ENCODE measurements at regions not wholly inside any gene's neighbourhood (a gene's known extent, or its start where the extent isn't known, plus 50 kb on each side); places are given as distances from the start of the nearest gene placed in this dataset.

GRCh38 chr11:91825777-91826176 is 398.8 kb upstream of the FAT3 start:
- peaks cover 4% of the 10 kb centered on the region in 2 donors for H3K9me3 Mint-ChIP-seq
- no peak overlapping the region for H3K27ac Mint-ChIP-seq
- H3K36me3 Mint-ChIP-seq (ENCODE audit: insufficient read depth in 2 of 2) = no peaks in the 10 kb centered on the region
- DNase-seq = no peak
- H3K27me3 Mint-ChIP-seq (ENCODE audit: low read depth) = no peaks in the 10 kb centered on the region
- H3K4me1 Mint-ChIP-seq (ENCODE audit: low read depth) = no peaks in the 10 kb centered on the region
- H3K4me3 Mint-ChIP-seq = no peak overlapping the region
- no peak for ATAC-seq (replicated peaks in 1 of 2)

- Mint-ChIP-seq H3K4me3 (no peak overlapping the region), H3K27ac (no peak overlapping the region), H3K27me3 (ENCODE audit: low read depth) (no peaks in the 10 kb centered on the region), H3K9me3 (peaks cover 0 to 2% of the 10 kb centered on the region in 2 donors), H3K36me3 (ENCODE audit: insufficient read depth in 2 of 2) (no peaks in the 10 kb centered on the region), H3K4me1 (ENCODE audit: low read depth) (no peaks in the 10 kb centered on the region)
- no peak for DNase-seq
- ATAC-seq (replicated peaks in 1 of 2) = no peak
These were observed 401.3 kb upstream of the FAT3 start for GRCh38 chr11:91823252-91823830.

GRCh38 chr11:91822805-91823204 is 401.8 kb upstream of the FAT3 start:
- Mint-ChIP-seq H3K4me3 (no peak overlapping the region), H3K27ac (no peak overlapping the region), H3K9me3 (peaks cover 2% of the 10 kb centered on the region in 2 donors), H3K27me3 (ENCODE audit: low read depth) (no peaks in the 10 kb centered on the region), H3K4me1 (ENCODE audit: low read depth) (no peaks in the 10 kb centered on the region), H3K36me3 (ENCODE audit: insufficient read depth in 2 of 2) (no peaks in the 10 kb centered on the region)
- ATAC-seq (replicated peaks in 1 of 2) (no peak), DNase-seq (no peak)

- H3K4me1 Mint-ChIP-seq (ENCODE audit: low read depth) = no peaks in the 10 kb centered on the region
- H3K27me3 Mint-ChIP-seq (ENCODE audit: low read depth) = no peaks in the 10 kb centered on the region
- H3K36me3 Mint-ChIP-seq (ENCODE audit: insufficient read depth in 2 of 2) = no peaks in the 10 kb centered on the region
- no peak overlapping the region for H3K27ac Mint-ChIP-seq
- H3K4me3 Mint-ChIP-seq = no peak overlapping the region
- ATAC-seq (replicated peaks in 1 of 2) (no peak), DNase-seq (no peak)
- peaks cover 2% of the 10 kb centered on the region in 2 donors for H3K9me3 Mint-ChIP-seq
These were observed 403.9 kb upstream of the FAT3 start for GRCh38 chr11:91820709-91821108.

- no peak overlapping the region for H3K27ac Mint-ChIP-seq
- H3K9me3 Mint-ChIP-seq = peaks cover 0 to 2% of the 10 kb centered on the region in 2 donors
- ATAC-seq (replicated peaks in 1 of 2) (no peak), DNase-seq (no peak)
- H3K36me3 Mint-ChIP-seq (ENCODE audit: insufficient read depth in 2 of 2) = no peaks in the 10 kb centered on the region
- H3K4me3 Mint-ChIP-seq = no peak overlapping the region
- no peaks in the 10 kb centered on the region for H3K4me1 Mint-ChIP-seq (ENCODE audit: low read depth)
- H3K27me3 Mint-ChIP-seq (ENCODE audit: low read depth) = no peaks in the 10 kb centered on the region
These were observed 404.8 kb upstream of the FAT3 start for GRCh38 chr11:91819777-91820176.

GRCh38 chr11:91819195-91819594 is 405.4 kb upstream of the FAT3 start:
- DNase-seq (no peak), ATAC-seq (replicated peaks in 1 of 2) (no peak)
- Mint-ChIP-seq H3K9me3 (peaks cover 0 to 2% of the 10 kb centered on the region in 2 donors), H3K27ac (no peak overlapping the region), H3K4me3 (no peak overlapping the region), H3K27me3 (ENCODE audit: low read depth) (no peaks in the 10 kb centered on the region), H3K36me3 (ENCODE audit: insufficient read depth in 2 of 2) (no peaks in the 10 kb centered on the region), H3K4me1 (ENCODE audit: low read depth) (no peaks in the 10 kb centered on the region)

GRCh38 chr11:91817996-91818395 is 406.6 kb upstream of the FAT3 start:
- H3K9me3 Mint-ChIP-seq = peaks cover 0 to 2% of the 10 kb centered on the region in 2 donors
- no peak for DNase-seq
- no peak for ATAC-seq (replicated peaks in 1 of 2)
- no peak overlapping the region for H3K27ac Mint-ChIP-seq
- no peak overlapping the region for H3K4me3 Mint-ChIP-seq
- H3K4me1 Mint-ChIP-seq (ENCODE audit: low read depth) = no peaks in the 10 kb centered on the region
- H3K36me3 Mint-ChIP-seq (ENCODE audit: insufficient read depth in 2 of 2) = no peaks in the 10 kb centered on the region
- H3K27me3 Mint-ChIP-seq (ENCODE audit: low read depth) = no peaks in the 10 kb centered on the region

- no peaks in the 10 kb centered on the region for H3K36me3 Mint-ChIP-seq (ENCODE audit: insufficient read depth in 2 of 2)
- ATAC-seq (replicated peaks in 1 of 2) (no peak), DNase-seq (no peak)
- H3K27me3 Mint-ChIP-seq (ENCODE audit: low read depth) = no peaks in the 10 kb centered on the region
- no peaks in the 10 kb centered on the region for H3K4me1 Mint-ChIP-seq (ENCODE audit: low read depth)
- H3K27ac Mint-ChIP-seq = no peak overlapping the region
- peaks cover 8% of the 10 kb centered on the region in 2 donors for H3K9me3 Mint-ChIP-seq
- no peak overlapping the region for H3K4me3 Mint-ChIP-seq
These were observed 411.4 kb upstream of the FAT3 start for GRCh38 chr11:91813263-91813662.

- no peak overlapping the region for H3K4me3 Mint-ChIP-seq
- no peaks in the 10 kb centered on the region for H3K4me1 Mint-ChIP-seq (ENCODE audit: low read depth)
- H3K36me3 Mint-ChIP-seq (ENCODE audit: insufficient read depth in 2 of 2) = no peaks in the 10 kb centered on the region
- no peak for ATAC-seq (replicated peaks in 1 of 2)
- DNase-seq = no peak
- H3K27ac Mint-ChIP-seq = no peak overlapping the region
- H3K27me3 Mint-ChIP-seq (ENCODE audit: low read depth) = no peaks in the 10 kb centered on the region
- H3K9me3 Mint-ChIP-seq = peaks cover 10 to 12% of the 10 kb centered on the region in 2 donors
These were observed 413.7 kb upstream of the FAT3 start for GRCh38 chr11:91810871-91811270.

- no peak overlapping the region for H3K27ac Mint-ChIP-seq
- ATAC-seq (replicated peaks in 1 of 2) = no peak
- H3K27me3 Mint-ChIP-seq (ENCODE audit: low read depth) = no peaks in the 10 kb centered on the region
These were observed 419.3 kb upstream of the FAT3 start for GRCh38 chr11:91805293-91805692.

GRCh38 chr11:91804042-91804441 is 420.6 kb upstream of the FAT3 start:
- Mint-ChIP-seq H3K4me3 (no peak overlapping the region), H3K27ac (no peak overlapping the region), H3K9me3 (peaks cover 6 to 7% of the 10 kb centered on the region in 2 donors), H3K4me1 (ENCODE audit: low read depth) (no peaks in the 10 kb centered on the region), H3K36me3 (ENCODE audit: insufficient read depth in 2 of 2) (no peaks in the 10 kb centered on the region), H3K27me3 (ENCODE audit: low read depth) (no peaks in the 10 kb centered on the region)
- DNase-seq = no peak
- no peak for ATAC-seq (replicated peaks in 1 of 2)

More at GRCh38 chr11:91805293-91805692, 419.3 kb upstream of the FAT3 start:
- no peak overlapping the region for H3K4me3 Mint-ChIP-seq
- H3K4me1 Mint-ChIP-seq (ENCODE audit: low read depth) = no peaks in the 10 kb centered on the region
- H3K36me3 Mint-ChIP-seq (ENCODE audit: insufficient read depth in 2 of 2) = no peaks in the 10 kb centered on the region
- peaks cover 9 to 10% of the 10 kb centered on the region in 2 donors for H3K9me3 Mint-ChIP-seq
- DNase-seq = no peak

GRCh38 chr11:91802475-91802874 is 422.1 kb upstream of the FAT3 start:
- ATAC-seq (replicated peaks in 1 of 2) = no peak
- Mint-ChIP-seq H3K4me1 (ENCODE audit: low read depth) (no peaks in the 10 kb centered on the region), H3K9me3 (peaks cover 3 to 5% of the 10 kb centered on the region in 2 donors), H3K27me3 (ENCODE audit: low read depth) (no peaks in the 10 kb centered on the region), H3K4me3 (no peak overlapping the region), H3K27ac (no peak overlapping the region), H3K36me3 (ENCODE audit: insufficient read depth in 2 of 2) (no peaks in the 10 kb centered on the region)
- no peak for DNase-seq

- H3K4me1 Mint-ChIP-seq (ENCODE audit: low read depth) = no peaks in the 10 kb centered on the region
- no peaks in the 10 kb centered on the region for H3K36me3 Mint-ChIP-seq (ENCODE audit: insufficient read depth in 2 of 2)
- peaks cover 2 to 3% of the 10 kb centered on the region in 2 donors for H3K9me3 Mint-ChIP-seq
- H3K4me3 Mint-ChIP-seq = no peak overlapping the region
- DNase-seq = no peak
- no peak overlapping the region for H3K27ac Mint-ChIP-seq
- no peak for ATAC-seq (replicated peaks in 1 of 2)
- H3K27me3 Mint-ChIP-seq (ENCODE audit: low read depth) = no peaks in the 10 kb centered on the region
These were observed 424.3 kb upstream of the FAT3 start for GRCh38 chr11:91800208-91800914.

GRCh38 chr11:91798240-91798639 is 426.4 kb upstream of the FAT3 start:
- Mint-ChIP-seq H3K4me3 (no peak overlapping the region), H3K9me3 (peaks cover 2 to 3% of the 10 kb centered on the region in 2 donors), H3K27ac (no peak overlapping the region), H3K27me3 (ENCODE audit: low read depth) (no peaks in the 10 kb centered on the region), H3K4me1 (ENCODE audit: low read depth) (no peaks in the 10 kb centered on the region), H3K36me3 (ENCODE audit: insufficient read depth in 2 of 2) (no peaks in the 10 kb centered on the region)
- DNase-seq (no peak), ATAC-seq (replicated peaks in 1 of 2) (no peak)

All from activated T-cell treated with anti-CD3 and anti-CD28 coated beads, Interleukin-2, amount 50 U/mL, for 72 hours (primary cell).